DOHH2 (cell line): ENCODE measurements at regions not wholly inside any gene's neighbourhood (a gene's known extent, or its start where the extent isn't known, plus 50 kb on each side); places are given as distances from the start of the nearest gene placed in this dataset.

Experiments used
- EZH2phosphoT487 ChIP-seq: fragments of 200-600 bp; sonication (generic); IDR thresholded peaks from 2 replicates; pipeline ENCODE4 v1.6.1; 2017; ENCODE audit warnings: borderline replicate concordance, mild to moderate bottlenecking, antibody characterized with exemption, low read length, moderate library complexity, mixed read lengths
- TF ChIP-seq, protein P1 (sequence below): fragments of 200-600 bp; sonication (generic); IDR thresholded peaks from one replicate; pipeline ENCODE4 v1.5.1; 2014; ENCODE audit warnings: antibody characterized with exemption, mild to moderate bottlenecking, low read depth, low read length; ENCODE audit not compliant: poor library complexity, severe bottlenecking

DNA sequence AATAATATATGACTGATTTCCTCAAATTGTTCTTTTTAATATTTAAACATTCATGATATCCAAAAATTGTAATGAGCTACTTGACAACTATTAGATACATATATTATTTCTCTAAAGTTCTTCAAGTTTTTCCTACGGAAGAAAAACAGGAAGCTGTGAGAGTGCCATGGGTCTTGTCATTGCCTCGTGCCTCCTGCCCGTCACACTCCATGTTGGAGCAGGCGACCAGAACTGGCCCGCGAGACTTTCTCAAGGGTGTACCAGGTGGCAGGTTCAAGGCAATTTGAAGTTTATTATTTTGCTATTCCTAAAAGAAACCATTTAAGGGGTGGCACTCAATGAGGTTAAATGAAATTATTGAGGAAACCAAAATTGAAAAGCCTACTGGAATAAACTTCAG is 337.2 kb downstream of the HACE1 start:
- TF ChIP-seq EZH2phosphoT487: no peak
- TF ChIP-seq, protein P1, sequence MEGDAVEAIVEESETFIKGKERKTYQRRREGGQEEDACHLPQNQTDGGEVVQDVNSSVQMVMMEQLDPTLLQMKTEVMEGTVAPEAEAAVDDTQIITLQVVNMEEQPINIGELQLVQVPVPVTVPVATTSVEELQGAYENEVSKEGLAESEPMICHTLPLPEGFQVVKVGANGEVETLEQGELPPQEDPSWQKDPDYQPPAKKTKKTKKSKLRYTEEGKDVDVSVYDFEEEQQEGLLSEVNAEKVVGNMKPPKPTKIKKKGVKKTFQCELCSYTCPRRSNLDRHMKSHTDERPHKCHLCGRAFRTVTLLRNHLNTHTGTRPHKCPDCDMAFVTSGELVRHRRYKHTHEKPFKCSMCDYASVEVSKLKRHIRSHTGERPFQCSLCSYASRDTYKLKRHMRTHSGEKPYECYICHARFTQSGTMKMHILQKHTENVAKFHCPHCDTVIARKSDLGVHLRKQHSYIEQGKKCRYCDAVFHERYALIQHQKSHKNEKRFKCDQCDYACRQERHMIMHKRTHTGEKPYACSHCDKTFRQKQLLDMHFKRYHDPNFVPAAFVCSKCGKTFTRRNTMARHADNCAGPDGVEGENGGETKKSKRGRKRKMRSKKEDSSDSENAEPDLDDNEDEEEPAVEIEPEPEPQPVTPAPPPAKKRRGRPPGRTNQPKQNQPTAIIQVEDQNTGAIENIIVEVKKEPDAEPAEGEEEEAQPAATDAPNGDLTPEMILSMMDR: no peak
